ENCODE measurements at regions not wholly inside any gene's neighbourhood (a gene's known extent, or its start where the extent isn't known, plus 50 kb on each side); places are given as distances from the start of the nearest gene placed in this dataset.

DNA sequence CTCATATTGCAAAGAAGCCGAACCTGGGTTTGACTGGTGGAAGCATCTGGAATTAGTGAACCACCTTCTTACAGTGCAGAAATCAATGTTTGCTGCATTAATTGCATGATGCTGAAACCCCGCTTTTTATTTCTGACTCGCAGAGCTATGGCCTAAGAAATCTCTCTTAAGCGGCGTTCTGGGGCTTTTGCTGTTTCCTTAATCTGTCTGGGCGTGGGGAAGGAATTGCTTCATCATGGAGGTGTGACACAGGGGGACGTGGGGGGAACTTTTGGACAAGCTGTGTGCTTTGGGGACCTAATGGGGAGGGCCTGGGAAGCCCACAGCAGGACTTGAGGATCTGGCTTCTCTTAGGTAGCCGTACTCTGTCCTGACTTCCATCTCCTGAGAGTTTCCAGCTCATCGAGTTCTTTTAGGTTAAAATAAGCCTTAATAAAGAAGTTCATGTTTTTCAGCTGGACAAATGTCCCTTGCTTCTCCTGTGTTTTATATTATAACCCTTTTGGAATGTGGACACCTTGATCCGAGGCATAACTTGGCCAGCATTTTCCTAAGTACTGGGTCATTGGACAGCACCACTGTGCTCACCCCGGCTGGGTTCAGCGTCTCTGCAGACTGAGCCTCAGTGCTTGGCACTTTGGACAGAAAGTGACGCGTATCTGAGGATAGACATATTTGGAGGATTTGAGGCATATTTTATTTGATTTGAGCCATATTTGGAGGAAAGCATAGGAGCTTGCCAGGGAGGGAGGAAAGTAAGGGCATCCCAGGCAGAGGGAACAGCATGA is 192.1 kb upstream of the MYL2 start:
- DNase-seq (ENCODE audit: low read depth), result no peak
- TF ChIP-seq, protein P1, sequence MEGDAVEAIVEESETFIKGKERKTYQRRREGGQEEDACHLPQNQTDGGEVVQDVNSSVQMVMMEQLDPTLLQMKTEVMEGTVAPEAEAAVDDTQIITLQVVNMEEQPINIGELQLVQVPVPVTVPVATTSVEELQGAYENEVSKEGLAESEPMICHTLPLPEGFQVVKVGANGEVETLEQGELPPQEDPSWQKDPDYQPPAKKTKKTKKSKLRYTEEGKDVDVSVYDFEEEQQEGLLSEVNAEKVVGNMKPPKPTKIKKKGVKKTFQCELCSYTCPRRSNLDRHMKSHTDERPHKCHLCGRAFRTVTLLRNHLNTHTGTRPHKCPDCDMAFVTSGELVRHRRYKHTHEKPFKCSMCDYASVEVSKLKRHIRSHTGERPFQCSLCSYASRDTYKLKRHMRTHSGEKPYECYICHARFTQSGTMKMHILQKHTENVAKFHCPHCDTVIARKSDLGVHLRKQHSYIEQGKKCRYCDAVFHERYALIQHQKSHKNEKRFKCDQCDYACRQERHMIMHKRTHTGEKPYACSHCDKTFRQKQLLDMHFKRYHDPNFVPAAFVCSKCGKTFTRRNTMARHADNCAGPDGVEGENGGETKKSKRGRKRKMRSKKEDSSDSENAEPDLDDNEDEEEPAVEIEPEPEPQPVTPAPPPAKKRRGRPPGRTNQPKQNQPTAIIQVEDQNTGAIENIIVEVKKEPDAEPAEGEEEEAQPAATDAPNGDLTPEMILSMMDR (IDR thresholded peaks at IDR 0.05; ENCODE audit: low read depth, low read length, missing control alignments), result no peak
- in situ Hi-C loops (cut with HindIII; ENCODE audit: low sequenced_read_pairs), result no loop called here
- no peak overlapping the region for H3K4me3 ChIP-seq (ENCODE audit: low read depth, low read length)

DNA sequence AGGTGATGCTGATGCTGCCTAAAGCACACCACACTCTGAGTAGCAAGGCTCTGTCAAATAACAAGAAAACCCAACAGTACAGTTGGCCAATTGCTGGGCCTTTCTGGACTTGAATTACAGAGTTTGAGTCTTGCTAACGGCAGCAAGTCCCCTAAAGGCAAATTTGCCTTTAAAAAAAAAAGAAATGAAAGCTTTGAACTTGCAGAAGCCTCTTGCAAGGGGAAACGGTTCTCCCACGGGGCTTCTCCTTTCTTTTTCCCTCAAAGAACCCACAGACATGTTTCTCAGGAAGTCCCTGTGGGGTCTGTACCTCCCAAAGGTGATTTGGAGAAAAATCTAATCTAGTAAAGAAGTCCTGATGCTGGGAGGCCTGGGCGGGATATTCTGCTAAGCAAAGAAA is 191.3 kb upstream of the MYL2 start:
- in situ Hi-C loops (cut with HindIII; ENCODE audit: low sequenced_read_pairs), result no loop called here
- H3K4me3 ChIP-seq (ENCODE audit: low read depth, low read length), result no peak overlapping the region
- no peak for DNase-seq (ENCODE audit: low read depth)
- TF ChIP-seq, protein P1 (IDR thresholded peaks at IDR 0.05; ENCODE audit: low read depth, low read length, missing control alignments), result no peak

DNA sequence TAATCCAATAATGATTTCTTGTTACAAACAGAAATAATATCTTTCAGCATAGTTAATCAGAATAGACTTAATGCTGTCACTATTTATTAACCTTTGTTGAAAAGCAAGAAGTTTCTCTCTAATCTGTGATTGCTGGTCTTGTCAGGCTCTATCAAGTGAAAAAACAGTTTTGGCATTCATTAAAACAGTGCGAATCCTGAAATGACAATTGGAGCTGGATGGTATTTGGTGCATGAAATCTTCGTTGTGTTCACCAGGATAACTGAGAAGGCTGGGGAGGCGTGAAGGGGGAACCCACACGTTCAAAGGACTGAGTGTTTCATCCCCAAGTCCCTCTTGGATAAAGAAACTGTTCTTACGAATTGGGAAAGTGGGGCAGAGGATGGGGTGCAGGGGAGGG is 190.2 kb upstream of the MYL2 start:
- in situ Hi-C loops (cut with HindIII; ENCODE audit: low sequenced_read_pairs), result no loop called here
- H3K4me3 ChIP-seq (ENCODE audit: low read depth, low read length), result no peak overlapping the region
- TF ChIP-seq, protein P1 (IDR thresholded peaks at IDR 0.05; ENCODE audit: low read depth, low read length, missing control alignments), result no peak
- DNase-seq (ENCODE audit: low read depth), result no peak

DNA sequence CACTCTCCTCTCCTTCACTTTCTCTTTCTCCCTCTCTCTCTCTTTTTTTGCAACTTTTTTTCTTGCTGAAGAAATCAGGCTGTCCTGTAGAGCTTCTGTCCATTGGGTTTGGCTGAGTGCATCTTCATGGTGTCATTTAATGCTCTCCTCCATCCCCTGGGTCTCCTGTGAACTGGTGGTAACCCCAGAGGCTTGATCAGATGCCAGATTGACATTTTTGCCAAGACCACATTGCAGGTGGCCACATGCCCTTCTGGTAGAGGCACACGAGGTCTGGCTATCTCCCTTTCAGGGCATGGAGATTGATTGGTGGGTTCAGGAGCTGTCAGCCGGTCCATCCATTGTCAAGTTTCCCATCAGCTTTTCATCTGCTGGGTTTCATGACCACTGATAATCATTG is 188.3 kb upstream of the MYL2 start:
- TF ChIP-seq, protein P1 (IDR thresholded peaks at IDR 0.05; ENCODE audit: low read depth, low read length, missing control alignments), result no peak
- H3K4me3 ChIP-seq (ENCODE audit: low read depth, low read length), result no peak overlapping the region

DNA sequence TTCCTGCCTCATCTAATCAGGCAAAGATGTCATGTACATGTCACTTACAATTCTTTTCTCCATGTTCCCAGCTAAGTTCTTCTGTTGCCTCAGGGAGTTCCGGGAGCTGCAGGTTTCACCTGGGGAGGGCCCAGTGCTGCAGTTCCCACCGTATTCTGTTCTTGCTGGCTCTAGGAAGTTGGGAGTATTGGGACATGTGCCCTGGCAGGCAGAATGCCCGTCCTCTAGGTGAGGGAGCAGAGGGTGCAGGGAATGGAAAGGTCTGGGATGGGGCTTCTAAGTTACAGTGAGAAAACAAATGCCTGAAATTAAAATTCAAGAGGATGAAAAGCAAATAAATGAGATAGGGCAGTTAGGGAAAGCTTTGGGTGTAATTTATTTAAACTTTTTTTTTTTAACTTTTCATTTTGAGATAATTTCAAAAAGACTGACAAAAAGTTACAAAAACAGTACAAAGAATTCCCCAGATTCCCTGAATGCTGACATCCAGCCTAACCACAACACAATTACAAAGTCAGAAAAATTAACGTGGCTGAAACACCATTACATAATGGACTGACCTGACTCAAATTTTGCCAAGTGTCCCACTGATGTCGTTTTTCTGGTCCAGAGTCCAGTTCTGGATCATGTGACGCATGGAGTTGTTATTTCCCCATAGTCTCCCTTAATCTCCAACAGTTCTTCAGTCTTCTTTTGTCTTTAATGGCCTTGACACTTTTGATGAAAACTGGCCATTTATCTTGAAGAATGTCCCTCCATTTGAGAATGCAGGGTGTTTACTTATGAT is 187.2 kb upstream of the MYL2 start:
- TF ChIP-seq, protein P1 (IDR thresholded peaks at IDR 0.05; ENCODE audit: low read depth, low read length, missing control alignments), result no peak
- no peak overlapping the region for H3K4me3 ChIP-seq (ENCODE audit: low read depth, low read length)
- in situ Hi-C loops (cut with HindIII; ENCODE audit: low sequenced_read_pairs), result no loop called here
- DNase-seq (ENCODE audit: low read depth), result no peak

More for the DNA sequence above, 188.3 kb upstream of the MYL2 start:
- no peak for DNase-seq (ENCODE audit: low read depth)
- in situ Hi-C loops (cut with HindIII; ENCODE audit: low sequenced_read_pairs), result no loop called here

DNA sequence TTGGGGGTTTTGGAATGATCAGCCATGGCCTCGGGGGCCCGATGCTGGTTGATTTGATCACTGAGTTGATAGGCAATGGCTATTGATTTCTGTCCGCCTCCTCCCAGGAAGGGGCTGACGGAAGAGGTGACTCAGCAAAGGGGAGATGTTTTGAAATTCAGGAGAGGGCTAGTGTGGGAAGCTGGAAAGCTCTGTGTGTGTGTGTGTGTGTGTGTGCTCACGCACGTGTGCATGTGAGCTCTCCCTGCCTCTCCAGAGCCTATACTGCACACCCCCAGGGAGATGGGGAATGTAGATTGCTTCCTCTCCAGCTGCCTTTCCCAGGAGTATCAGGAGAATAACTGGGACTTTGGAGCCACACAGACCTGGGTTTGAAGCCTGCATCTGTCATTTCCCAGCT is 184.9 kb upstream of the MYL2 start:
- TF ChIP-seq, protein P1 (IDR thresholded peaks at IDR 0.05; ENCODE audit: low read depth, low read length, missing control alignments), result no peak
- H3K4me3 ChIP-seq (ENCODE audit: low read depth, low read length), result no peak overlapping the region
- in situ Hi-C loops (cut with HindIII; ENCODE audit: low sequenced_read_pairs), result no loop called here
- no peak for DNase-seq (ENCODE audit: low read depth)

Measured in astrocyte of the cerebellum (primary cell).